ENCODE measurements at regions not wholly inside any gene's neighbourhood (a gene's known extent, or its start where the extent isn't known, plus 50 kb on each side); places are given as distances from the start of the nearest gene placed in this dataset.

DNA sequence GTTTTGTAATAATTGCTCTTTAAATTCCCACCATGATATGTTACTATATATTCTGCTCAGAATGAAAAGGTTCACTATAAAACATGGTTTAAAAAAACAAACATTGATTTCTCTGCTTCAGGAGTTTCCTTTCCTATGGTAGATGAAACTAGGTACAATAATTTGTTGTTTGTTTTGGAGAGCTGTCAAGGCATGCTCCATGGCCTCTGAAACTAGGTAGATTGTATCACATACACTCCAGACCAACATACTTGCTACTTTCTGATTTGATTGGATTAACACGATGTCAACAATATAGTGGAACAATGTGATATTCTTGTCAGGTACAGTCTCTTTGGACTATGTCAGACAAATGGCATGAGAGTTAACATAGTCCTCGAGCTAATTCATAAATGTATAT, 452.7 kb upstream of the CDH9 start:
- TF ChIP-seq CTCF (IDR thresholded peaks at IDR 0.05; ENCODE audit: low read depth, low read length) (no peak), POLR2A (IDR thresholded peaks at IDR 0.05; ENCODE audit: extremely low read depth, insufficient read length) (no peak)
